GM19023 (cell line): ENCODE measurements at regions not wholly inside any gene's neighbourhood (a gene's known extent, or its start where the extent isn't known, plus 50 kb on each side); places are given as distances from the start of the nearest gene placed in this dataset.
"Not testable (repeated sequence)": the region's sequence is repeated elsewhere in the genome, so short reads cannot be mapped to it uniquely, and the experiment has no call there.

ENCODE experiments used
- ATAC-seq: cut with Tn5 transposase; IDR thresholded peaks from one replicate; pipeline ENCODE4 v1.9.1; 2021; ENCODE audit warnings: mild to moderate bottlenecking, moderate library complexity; ENCODE audit not compliant: unreplicated experiment

GRCh38 chr5:110987573-110987972, 83.9 kb upstream of the TSLP start:
- ATAC-seq: not testable (repeated sequence)

GRCh38 chr5:110996742-110997141, 74.8 kb upstream of the TSLP start:
- no peak for ATAC-seq

GRCh38 chr5:111002036-111002435, 69.5 kb upstream of the TSLP start:
- no peak for ATAC-seq

- no peak for ATAC-seq
Measured at GRCh38 chr5:111003623-111004022, 67.9 kb upstream of the TSLP start.

- ATAC-seq: no peak
Measured at GRCh38 chr5:111004291-111004690, 67.2 kb upstream of the TSLP start.

- ATAC-seq: no peak
Measured at GRCh38 chr5:111010783-111011182, 60.7 kb upstream of the TSLP start.

GRCh38 chr5:111013011-111013410, 58.5 kb upstream of the TSLP start:
- ATAC-seq: no peak

GRCh38 chr5:111016801-111017200, 54.7 kb upstream of the TSLP start:
- no peak for ATAC-seq

GRCh38 chr5:111017731-111018130, 53.8 kb upstream of the TSLP start:
- ATAC-seq: no peak
